Tibial nerve (tissue), 4 donors: ENCODE measurements at regions not wholly inside any gene's neighbourhood (a gene's known extent, or its start where the extent isn't known, plus 50 kb on each side); places are given as distances from the start of the nearest gene placed in this dataset.
"Not testable (repeated sequence)": the region's sequence is repeated elsewhere in the genome, so short reads cannot be mapped to it uniquely, and the experiment has no call there.

Source experiments
- DNase-seq, 2 donors: peaks; one replicate each; pipeline ENCODE4 v3.0.0-alpha.2; 2019; ENCODE audit warnings: low spot score in 2 of 2
- H3K27ac ChIP-seq, 4 donors: fragments of 200-600 bp; sonication (generic) in 3 of 4; one replicate each; pipeline ENCODE4 v1.5.1; 2017 to 2019; ENCODE audit warnings: mild to moderate bottlenecking in 1 of 4
- H3K27me3 ChIP-seq, 2 donors: fragments of 200-600 bp; sonication (generic) in 1 of 2; one replicate each; pipeline versions ENCODE4 v1.5.1 to v1.6.0; 2017 to 2019
- H3K36me3 ChIP-seq, 3 donors: fragments of 200-600 bp; sonication (generic); one replicate each; pipeline ENCODE4 v1.5.1; 2018 to 2019
- H3K4me1 ChIP-seq, 4 donors: fragments of 200-600 bp; sonication (generic) in 3 of 4; one replicate each; pipeline ENCODE4 v1.5.1; 2017 to 2019
- H3K4me3 ChIP-seq, 4 donors: fragments of 200-600 bp; sonication (generic) in 3 of 4; one replicate each; pipeline ENCODE4 v1.5.1; 2017 to 2019; ENCODE audit warnings: mild to moderate bottlenecking in 1 of 4, moderate library complexity in 1 of 4
- H3K9me3 ChIP-seq, 4 donors: fragments of 200-600 bp; sonication (generic) in 3 of 4; one replicate each; pipeline ENCODE4 v1.5.1; 2017 to 2019
- EP300 ChIP-seq, 2 donors: sonication (generic); formaldehyde crosslinking; IDR thresholded peaks; one replicate each; pipeline ENCODE4 v1.6.1; 2017; ENCODE audit warnings: antibody characterized with exemption in 2 of 2, mild to moderate bottlenecking in 1 of 2
- POLR2A ChIP-seq, 2 donors: fragments of 450-650 bp; IDR thresholded peaks; one replicate each; pipeline ENCODE4 v1.6.1; 2017; ENCODE audit warnings: antibody characterized with exemption in 2 of 2, mild to moderate bottlenecking in 2 of 2, moderate library complexity in 2 of 2
- WGBS, 2 donors: methylation state at CpG; one replicate each; pipeline ENCODE4 v1.1.5; 2018; 5-methylcytosine and 5-hydroxymethylcytosine counted together
- TF ChIP-seq, protein P1 (sequence below), 5 experiments: fragments of 200-600 bp in 3 of 5; fragments of 450-650 bp in 2 of 5; sonication (generic) in 3 of 5; IDR thresholded peaks; one replicate each; pipeline ENCODE4 v1.5.1; 2016 to 2019; ENCODE audit warnings: antibody characterized with exemption in 5 of 5, mild to moderate bottlenecking in 3 of 5, moderate library complexity in 2 of 5

DNA sequence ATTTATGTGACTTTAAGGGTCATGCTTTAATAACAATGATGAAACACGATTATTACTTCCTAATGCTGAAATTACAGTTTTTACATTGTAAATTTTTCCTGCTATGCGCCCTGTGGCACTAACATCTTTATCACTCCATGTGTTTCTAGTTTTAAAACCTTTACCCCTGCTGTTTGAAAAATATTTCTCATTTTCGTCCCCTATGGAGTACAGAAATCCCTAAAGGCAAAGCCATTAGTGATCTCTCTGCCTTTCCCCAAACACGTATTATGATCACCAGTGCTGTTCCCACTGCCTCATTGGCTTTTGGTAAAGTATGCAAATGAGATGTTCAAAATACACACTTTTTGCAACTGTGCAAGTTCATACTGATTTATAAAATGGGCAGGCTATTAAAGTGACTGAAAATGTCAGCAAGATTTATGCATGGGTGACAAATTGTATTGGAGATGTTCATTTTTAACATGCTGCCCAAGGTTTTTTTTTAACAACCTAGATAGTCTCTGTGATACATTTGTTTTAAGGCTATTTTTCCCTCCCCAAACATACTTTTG lies 1468.2 kb upstream of the ACVR2A start:
- no peaks in the 10 kb centered on the region for H3K36me3 ChIP-seq
- DNase-seq = no peak
- no peaks in the 10 kb centered on the region for H3K27me3 ChIP-seq
- no peak overlapping the region for H3K4me3 ChIP-seq
- TF ChIP-seq, protein P1, sequence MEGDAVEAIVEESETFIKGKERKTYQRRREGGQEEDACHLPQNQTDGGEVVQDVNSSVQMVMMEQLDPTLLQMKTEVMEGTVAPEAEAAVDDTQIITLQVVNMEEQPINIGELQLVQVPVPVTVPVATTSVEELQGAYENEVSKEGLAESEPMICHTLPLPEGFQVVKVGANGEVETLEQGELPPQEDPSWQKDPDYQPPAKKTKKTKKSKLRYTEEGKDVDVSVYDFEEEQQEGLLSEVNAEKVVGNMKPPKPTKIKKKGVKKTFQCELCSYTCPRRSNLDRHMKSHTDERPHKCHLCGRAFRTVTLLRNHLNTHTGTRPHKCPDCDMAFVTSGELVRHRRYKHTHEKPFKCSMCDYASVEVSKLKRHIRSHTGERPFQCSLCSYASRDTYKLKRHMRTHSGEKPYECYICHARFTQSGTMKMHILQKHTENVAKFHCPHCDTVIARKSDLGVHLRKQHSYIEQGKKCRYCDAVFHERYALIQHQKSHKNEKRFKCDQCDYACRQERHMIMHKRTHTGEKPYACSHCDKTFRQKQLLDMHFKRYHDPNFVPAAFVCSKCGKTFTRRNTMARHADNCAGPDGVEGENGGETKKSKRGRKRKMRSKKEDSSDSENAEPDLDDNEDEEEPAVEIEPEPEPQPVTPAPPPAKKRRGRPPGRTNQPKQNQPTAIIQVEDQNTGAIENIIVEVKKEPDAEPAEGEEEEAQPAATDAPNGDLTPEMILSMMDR (IDR thresholded peaks at IDR 0.05) = no peak
- TF ChIP-seq EP300 (IDR thresholded peaks at IDR 0.05) (no peak), POLR2A (IDR thresholded peaks at IDR 0.05) (no peak)
- 79 to 84% methylated on average over 4 of the region's 4 CpGs for WGBS, 2 donors
- H3K27ac ChIP-seq = no peak overlapping the region
- H3K4me1 ChIP-seq = no peaks in the 10 kb centered on the region
- peaks cover 0 to 6% (median 2%) of the 10 kb centered on the region in 4 donors for H3K9me3 ChIP-seq

DNA sequence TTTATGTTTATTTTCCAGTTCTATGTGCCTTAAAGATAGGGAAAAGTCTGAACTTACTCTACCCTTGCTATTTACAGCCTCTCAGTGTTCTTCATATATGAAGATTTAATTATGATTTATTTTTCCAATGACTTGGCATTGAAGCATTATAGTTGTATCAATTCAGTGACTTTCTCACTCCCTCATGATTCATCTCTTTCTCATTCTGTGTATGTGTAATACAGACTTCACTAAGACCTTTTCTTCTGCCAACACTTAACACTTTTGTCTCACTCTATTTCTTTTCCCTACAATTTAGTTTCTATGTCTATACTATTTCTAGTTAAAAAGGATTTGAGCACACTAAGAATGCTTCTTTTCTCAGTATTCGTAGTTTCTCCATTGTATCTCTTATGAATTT lies 1470.3 kb upstream of the ACVR2A start:
- TF ChIP-seq POLR2A (IDR thresholded peaks at IDR 0.05) (no peak), EP300 (IDR thresholded peaks at IDR 0.05) (no peak)
- TF ChIP-seq, protein P1 (IDR thresholded peaks at IDR 0.05) = no peak
- Histone ChIP-seq H3K27me3 (no peaks in the 10 kb centered on the region), H3K9me3 (peaks cover 0 to 11% (median 2%) of the 10 kb centered on the region in 4 donors), H3K4me3 (no peak overlapping the region), H3K27ac (no peak overlapping the region), H3K36me3 (no peaks in the 10 kb centered on the region), H3K4me1 (no peaks in the 10 kb centered on the region)
- WGBS, 2 donors = 45 to 59% methylated on average over 1 of the region's 1 CpG
- DNase-seq = no peak

- not testable (repeated sequence) for H3K4me3 ChIP-seq, H3K27me3 ChIP-seq, DNase-seq, H3K36me3 ChIP-seq, H3K27ac ChIP-seq, H3K4me1 ChIP-seq
- peaks cover 0 to 11% (median 2%) of the 10 kb centered on the region in 4 donors for H3K9me3 ChIP-seq
- 100% methylated on average over 1 of the region's 1 CpG for WGBS, 2 donors
Observed at GRCh38 chr2:146371364-146371763, 1473.5 kb upstream of the ACVR2A start.

DNA sequence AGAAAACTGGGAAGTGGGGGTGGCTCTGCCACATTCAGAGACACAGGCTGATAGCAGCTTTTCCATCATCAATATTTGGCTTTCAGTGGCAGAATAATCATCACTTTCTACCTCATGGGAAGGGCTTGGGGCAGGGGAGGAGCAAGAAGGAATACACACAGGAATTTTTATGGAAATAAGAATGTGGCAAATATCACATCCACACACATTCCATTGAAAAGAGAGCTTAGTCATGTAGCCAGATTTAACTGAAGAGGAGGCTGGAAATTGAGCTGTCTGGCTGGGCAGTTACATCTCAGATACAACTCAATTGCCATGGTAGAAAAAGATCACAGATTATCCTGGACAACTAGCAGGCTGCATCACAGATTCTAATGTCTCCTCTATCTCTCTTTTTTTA lies 1474.0 kb upstream of the ACVR2A start:
- no peak overlapping the region for H3K27ac ChIP-seq

GRCh38 chr2:146366276-146366675 lies 1478.6 kb upstream of the ACVR2A start:
- H3K36me3 ChIP-seq = no peaks in the 10 kb centered on the region
- H3K27me3 ChIP-seq = no peaks in the 10 kb centered on the region
- DNase-seq = no peak
- H3K27ac ChIP-seq = no peak overlapping the region
- TF ChIP-seq EP300 (IDR thresholded peaks at IDR 0.05) = no peak
- TF ChIP-seq, protein P1 (IDR thresholded peaks at IDR 0.05) = no peak
- TF ChIP-seq POLR2A (IDR thresholded peaks at IDR 0.05) = no peak
- H3K9me3 ChIP-seq = peaks cover 0 to 1% (median 0%) of the 10 kb centered on the region in 4 donors
- no peaks in the 10 kb centered on the region for H3K4me1 ChIP-seq
- no peak overlapping the region for H3K4me3 ChIP-seq

More for the DNA sequence above, 1474.0 kb upstream of the ACVR2A start:
- DNase-seq = no peak
- Histone ChIP-seq H3K27me3 (no peaks in the 10 kb centered on the region), H3K9me3 (peaks cover 0 to 11% (median 2%) of the 10 kb centered on the region in 4 donors), H3K36me3 (no peaks in the 10 kb centered on the region), H3K4me3 (no peak overlapping the region), H3K4me1 (no peaks in the 10 kb centered on the region)
- TF ChIP-seq POLR2A (IDR thresholded peaks at IDR 0.05) = no peak
- TF ChIP-seq, protein P1 (IDR thresholded peaks at IDR 0.05) = no peak
- no peak for TF ChIP-seq EP300 (IDR thresholded peaks at IDR 0.05)

GRCh38 chr2:146365041-146365440 lies 1479.8 kb upstream of the ACVR2A start:
- 94 to 97% methylated on average over 1 of the region's 1 CpG for WGBS, 2 donors
- Histone ChIP-seq H3K4me3 (no peak overlapping the region), H3K27ac (no peak overlapping the region), H3K27me3 (no peaks in the 10 kb centered on the region), H3K9me3 (no peaks in the 10 kb centered on the region), H3K36me3 (no peaks in the 10 kb centered on the region), H3K4me1 (no peaks in the 10 kb centered on the region)
- DNase-seq = no peak
- TF ChIP-seq POLR2A (IDR thresholded peaks at IDR 0.05) = no peak
- no peak for TF ChIP-seq EP300 (IDR thresholded peaks at IDR 0.05)
- TF ChIP-seq, protein P1 (IDR thresholded peaks at IDR 0.05) = no peak
